HG03025 (cell line): ENCODE measurements at regions not wholly inside any gene's neighbourhood (a gene's known extent, or its start where the extent isn't known, plus 50 kb on each side); places are given as distances from the start of the nearest gene placed in this dataset.
"Not testable (repeated sequence)": the region's sequence is repeated elsewhere in the genome, so short reads cannot be mapped to it uniquely, and the experiment has no call there.

Experiments
- ATAC-seq: cut with Tn5 transposase; IDR thresholded peaks from one replicate; pipeline ENCODE4 v1.9.1; 2021; ENCODE audit warnings: mild to moderate bottlenecking, moderate library complexity; ENCODE audit not compliant: unreplicated experiment, low FRiP score

DNA sequence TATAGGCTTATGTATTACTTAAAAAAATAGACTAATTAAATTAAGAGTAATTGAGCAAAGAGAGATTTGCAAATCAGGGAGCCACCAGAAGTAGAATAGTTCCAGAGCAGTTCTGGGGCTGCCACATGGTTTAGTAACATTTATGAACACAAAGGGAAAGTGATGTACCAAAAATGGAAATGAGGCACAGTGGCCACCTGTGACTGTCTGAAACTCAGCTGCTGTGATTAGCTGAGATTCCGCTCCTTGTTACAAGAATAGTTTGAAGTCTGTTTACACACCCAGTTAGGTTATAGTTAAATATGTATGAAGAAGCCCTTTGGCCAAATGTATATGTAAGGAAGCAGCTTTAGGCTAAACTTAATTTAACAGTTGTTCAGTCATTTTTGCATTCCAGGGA lies 901.5 kb upstream of the CHORDC1 start:
- ATAC-seq: no peak

DNA sequence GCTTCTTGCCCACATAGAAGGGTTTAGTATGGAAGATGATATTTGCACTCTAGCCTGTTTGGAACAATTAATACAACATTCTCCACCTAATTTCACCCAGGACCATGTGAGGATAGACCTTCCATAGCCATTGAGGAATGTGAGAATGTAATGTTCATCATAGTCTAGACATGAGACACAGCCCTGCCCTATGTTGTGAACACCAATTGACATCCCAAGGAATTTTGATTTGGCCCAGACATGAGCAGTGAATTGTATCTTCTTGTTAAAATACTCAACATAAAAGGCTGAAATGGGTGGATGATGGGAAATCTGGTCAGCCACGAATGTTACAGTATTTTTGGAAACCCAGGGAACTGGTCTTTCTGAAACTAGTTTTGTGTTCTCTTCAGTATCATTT lies 892.3 kb upstream of the CHORDC1 start:
- no peak for ATAC-seq

DNA sequence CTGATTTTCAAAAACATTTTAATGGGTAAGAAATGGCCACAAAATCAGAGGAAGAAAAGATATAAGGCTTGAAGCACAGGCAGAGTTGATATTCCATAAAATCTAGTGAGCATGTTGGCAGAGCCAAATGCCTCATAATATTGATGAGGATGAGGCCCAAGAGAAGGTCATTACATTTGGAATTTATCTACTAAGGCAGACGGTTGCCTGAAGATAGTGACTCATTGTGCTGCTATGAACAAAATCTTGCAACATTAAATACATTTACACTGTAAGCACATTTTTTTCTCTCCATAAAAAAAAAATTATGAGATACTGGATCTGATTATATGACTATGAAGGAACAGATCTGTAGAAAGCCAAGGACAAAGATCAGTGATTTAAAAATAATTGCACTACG lies 881.4 kb upstream of the CHORDC1 start:
- no peak for ATAC-seq

DNA sequence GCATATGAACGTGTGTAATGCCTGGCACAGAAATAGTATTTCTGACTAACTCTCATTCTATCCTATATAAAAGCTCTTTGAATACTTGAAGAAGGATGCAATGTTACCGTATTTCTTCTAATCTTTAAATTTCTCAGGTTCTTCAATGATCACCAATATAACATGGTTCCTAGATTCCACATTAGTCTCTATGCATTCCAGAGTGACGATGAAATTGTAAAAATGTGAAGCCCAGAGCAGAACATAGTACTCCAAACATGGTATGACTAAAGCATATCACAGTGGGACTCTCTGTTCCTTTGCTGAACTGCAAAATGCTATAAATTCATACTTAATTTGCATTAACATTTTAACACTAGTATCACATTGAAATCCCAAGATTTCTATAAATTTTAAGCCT lies 877.6 kb upstream of the CHORDC1 start:
- ATAC-seq: no peak

DNA sequence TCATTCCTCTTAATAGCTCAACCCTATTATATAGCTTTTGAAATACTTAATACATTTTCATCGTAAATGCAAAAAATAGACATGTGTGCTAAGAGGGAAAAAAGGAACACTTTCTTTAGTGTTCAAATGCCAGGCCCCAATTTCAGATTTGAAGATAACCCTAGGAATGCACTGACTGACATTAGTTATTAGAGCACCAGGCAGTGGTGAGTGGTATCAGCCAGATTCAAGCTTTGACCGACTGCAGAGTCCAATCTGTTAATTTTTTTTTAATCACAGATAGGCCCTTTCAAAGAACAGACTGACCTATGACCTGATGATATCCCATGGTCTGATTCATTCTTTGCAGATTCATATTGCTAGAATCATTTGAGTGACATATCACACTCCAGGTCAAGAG lies 874.2 kb upstream of the CHORDC1 start:
- ATAC-seq: no peak

DNA sequence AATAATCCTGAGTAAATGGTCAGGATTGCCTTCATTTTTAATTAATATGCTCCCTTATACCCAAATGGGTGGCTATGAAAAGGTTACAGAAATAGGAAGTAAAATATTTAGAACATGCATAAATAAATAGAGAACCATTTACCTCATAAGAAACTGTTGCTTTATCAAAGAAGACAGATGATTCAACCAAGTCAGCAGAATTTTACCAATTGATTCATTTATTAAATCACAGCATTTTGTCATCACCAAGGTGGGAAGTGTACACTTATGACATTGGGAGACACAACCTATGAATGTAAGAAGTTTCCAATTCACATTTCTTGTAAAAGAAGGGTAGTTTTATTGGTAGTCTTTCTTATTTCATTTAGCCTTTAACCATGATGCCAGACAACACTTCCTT lies 870.3 kb upstream of the CHORDC1 start:
- no peak for ATAC-seq

DNA sequence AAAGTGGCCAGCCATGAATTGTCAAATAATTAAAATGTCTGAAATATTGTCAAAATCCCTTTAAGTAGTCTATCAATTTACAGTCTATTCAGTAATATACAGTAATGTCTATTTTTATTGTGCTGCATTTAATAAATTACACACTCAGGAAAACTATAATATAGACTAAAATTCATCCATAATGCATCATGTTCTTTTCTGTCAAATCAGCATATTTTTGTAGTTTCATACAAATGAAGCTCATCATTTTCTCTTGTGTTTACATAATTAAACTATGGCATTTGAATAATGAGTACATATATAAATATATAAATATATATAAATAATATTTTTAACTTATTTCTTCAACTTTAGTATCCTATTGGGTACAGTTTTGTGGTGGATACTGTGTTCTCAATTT lies 868.7 kb upstream of the CHORDC1 start:
- no peak for ATAC-seq

DNA sequence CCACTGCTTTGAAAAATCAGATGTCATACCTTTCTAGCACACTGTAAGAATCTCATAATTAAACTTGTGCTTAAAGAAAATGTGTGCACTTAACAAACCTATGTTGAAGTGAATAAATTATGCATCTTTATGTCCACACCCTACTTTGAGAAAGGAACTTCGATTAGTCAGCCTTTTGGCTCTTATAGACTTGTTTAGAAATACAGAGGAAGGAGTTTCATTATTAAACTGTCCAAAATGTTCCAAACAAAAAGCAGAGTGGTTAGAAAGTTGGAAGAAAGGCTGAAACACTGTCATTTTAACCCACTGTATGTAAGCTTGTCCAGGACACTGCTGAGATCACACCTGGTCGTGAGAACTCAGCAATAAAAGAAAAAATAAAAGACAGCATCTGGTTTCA lies 863.2 kb upstream of the CHORDC1 start:
- no peak for ATAC-seq

DNA sequence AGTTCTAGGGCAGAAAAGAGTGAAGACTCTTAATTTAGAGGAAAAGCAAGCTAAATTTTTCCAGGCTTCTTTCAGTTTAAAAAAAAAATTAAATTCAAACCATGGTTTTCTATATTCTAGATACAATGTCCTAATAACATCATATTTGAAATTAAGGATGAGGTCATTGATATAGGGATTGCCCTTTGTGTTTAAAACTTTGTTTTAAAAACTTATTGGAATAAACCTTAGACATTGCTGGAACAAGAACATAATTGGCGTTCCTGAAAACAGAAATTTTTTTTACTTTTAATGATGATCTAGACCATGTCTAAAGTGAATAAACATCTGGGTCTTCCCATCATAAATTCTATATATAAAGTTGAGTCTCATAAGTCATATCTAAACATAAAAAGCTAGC lies 859.4 kb upstream of the CHORDC1 start:
- ATAC-seq: no peak

DNA sequence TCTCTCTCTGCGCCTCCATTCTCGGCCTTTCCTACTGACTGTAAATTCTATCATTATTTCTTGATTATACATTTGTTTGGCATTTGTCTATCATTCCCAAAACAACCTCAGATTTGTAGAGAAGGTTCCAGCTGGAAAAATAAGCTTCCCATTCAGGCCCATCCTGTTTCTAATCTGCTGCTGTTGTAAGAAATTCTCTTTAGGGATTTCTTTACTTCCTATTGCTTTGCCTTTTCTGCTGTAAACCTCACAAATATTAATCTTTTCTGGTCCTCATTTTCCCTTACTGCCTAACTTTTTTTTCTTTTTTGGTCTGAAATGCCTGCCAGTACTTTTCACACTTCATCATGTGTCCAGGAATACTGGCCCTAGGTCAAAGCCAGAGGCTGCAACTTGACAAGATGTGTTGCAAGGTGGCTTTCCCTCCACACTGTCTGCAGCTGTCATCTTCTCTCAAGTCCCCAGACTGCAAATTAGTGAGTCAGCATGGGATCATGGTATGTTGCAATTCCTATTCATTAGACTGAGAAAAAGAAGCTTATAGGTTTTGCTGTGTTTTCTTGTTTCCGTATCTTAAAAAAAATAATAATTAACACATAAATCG lies 858.7 kb upstream of the CHORDC1 start:
- ATAC-seq: no peak

DNA sequence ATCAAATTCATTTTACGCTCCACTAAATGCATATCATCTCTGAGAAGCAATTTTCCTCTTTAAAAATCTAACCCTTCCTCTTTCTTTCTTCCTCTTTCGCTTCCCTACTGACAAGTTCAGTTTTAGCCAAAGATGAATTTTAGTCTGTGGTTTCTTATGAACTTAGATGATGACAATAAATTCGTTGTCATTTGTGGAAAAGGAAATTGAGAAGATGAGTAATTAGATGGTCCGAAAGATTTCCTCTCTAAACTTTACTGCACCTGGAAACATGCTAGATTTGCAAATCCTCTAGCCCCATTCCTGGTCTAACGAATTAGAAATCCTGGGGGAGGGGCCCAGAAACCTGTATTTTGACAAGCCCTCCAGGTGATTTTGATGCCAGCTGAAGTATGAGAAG lies 855.4 kb upstream of the CHORDC1 start:
- no peak for ATAC-seq

DNA sequence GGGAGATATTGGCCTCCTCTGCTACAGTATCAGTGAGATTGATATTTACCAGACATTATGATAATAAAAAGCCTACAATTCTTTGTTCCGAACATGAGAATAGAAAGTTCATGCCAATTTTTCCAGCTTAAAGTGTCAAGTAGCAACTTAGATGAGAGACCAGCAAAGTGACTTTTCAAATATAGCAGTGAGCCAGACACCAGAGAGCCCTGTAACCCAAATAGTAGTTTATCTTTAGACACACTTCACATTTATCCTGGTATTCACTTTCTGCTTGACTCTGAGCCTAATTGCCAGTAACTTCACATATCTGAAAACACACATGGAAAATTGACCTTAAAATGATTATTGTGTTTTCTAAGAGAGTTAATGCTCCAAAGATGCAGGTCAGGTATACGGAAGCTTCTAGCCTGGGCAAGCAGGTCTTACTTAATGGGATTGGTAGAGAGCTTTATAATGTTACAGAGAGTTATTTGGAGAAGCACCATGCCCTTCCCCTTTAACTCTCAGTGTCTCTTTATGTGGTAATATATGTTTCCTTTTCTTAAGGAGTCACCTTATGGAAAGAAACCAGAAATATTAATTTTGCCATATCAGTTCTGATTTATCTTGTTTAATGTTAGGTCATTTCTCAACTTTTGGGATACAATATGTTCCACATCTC lies 852.3 kb upstream of the CHORDC1 start:
- no peak for ATAC-seq

DNA sequence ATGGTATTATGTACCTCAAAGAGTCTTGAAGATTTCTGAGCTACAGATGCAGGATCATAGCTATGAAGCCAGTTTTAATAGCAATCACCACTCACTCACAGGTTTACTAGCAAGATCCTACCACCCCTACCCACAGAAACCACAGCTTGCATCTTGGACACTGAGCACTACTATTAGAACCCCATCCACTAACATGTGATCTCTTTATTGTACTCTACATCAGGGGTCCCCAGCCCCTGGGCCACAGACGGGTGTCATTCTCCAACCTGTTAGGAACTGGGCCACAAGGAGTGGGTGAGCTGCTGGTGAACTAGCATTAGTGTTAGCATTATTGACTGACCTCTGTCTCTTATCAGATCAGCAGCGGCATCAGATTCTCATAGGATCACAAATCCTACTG lies 844.8 kb upstream of the CHORDC1 start:
- ATAC-seq: no peak

DNA sequence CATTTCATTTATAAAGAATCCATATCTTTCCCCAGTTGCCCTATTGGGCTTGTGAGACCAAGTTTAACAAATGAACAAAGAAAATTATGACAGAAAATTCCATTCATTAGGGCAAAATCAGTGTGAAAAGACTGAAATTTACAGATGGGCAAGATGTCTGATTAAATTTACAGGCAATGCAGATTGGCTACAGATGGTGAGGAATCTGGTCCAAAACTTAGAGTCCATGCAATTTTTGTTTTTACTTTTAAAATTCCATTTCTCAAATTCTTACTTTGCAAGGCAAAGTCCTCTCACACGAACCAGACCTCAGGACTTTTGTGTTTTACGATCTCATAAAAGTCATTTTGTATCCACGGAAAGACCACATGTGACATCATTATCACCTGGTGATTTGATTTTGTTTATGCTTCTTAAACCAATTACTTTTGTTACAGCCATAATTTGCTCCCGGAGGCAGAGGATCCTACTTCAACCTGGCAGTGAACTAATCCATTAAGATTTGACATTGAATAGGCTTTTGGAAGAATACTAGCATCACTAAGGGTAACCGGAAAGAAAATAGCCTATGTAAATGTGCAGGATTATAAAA lies 843.7 kb upstream of the CHORDC1 start:
- no peak for ATAC-seq

DNA sequence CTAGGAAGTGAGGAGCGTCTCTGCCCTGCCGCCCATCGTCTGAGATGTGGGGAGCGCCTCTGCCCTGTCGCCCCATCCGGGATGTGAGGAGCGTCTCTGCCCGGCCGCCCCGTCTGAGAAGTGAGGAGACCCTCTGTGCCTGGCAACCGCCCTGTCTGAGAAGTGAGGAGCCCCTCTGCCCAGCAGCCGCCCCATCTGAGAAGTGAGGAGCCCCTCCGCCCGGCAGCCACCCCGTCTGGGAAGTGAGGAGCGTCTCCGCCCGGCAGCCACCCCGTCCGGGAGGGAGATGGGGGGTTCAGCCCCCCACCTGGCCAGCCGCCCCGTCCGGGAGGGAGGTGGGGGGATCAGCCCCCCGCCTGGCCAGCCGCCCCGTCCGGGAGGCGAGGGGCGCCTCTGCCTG lies 840.5 kb upstream of the CHORDC1 start:
- ATAC-seq: not testable (repeated sequence)

DNA sequence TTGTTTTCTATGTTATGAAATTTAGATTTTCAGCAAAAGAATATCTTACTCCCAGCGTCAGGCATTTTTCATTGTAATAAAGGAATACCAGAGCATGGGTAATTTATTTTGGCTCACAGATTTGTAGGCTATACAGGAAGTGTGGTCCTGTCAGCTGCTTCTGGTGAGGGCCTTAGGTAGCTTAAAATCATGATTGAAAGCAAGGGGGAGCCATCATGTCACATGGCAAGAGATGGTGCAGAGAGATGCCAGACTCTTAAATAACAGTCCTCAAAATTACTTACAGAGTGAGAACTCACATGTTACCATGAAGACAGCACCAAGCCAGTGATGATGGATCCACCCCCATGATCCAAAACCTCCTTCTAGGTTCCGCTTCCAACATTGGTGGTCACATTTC lies 825.0 kb upstream of the CHORDC1 start:
- ATAC-seq: no peak

DNA sequence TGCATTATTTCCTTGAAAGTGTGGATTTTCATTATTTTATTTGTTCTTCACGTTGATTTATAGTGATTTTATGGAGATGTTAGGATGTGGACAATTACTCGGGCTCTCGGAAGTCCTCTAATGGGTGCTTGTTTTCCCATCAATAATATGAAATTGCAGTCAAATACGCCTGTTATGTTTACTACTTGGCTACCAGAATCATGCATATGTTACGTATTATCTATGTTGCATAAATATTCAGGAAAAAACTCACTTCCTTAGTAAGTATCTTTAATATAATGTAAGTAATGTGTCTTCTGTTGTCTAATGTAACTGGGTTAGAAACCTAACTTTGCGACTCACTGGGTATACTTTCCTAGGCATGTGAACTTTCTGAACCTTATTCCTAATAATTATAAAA lies 823.4 kb upstream of the CHORDC1 start:
- ATAC-seq: no peak

DNA sequence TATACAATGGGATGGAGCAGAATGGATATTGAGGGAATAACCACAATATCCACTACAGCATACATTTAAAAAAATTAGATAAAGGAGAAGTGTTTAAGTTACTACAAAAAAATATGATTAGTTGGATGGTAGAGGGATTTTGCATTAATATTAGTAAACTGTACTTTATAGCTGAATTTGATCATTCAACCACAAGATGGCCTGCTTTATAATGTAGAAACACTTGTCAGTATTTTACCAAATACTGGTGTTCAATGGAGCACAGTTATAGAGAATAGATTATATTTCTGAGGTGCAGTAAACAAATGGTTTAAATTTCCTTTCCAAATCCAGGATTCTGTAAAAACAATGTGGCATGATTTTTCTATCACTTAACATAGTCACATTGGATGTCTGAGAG lies 818.8 kb upstream of the CHORDC1 start:
- no peak for ATAC-seq

DNA sequence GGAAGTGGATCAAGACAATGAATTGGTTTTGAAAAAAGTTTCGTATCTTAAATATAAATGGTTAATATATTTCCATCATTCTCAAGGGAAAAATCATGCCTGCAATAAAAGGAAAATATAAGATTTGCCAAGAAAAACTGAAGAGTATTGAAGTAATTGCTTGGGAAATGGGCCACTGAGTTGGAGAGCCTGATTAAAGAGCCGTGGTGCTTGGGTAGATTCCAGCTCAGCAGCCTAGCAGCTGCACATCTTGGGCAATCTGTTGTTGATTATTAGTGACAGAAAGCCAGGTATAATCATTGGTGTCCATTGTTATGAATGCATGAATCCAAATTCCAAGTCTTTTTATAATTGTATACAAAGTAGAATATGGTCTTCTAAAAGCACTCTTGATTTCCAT lies 800.9 kb upstream of the CHORDC1 start:
- no peak for ATAC-seq

DNA sequence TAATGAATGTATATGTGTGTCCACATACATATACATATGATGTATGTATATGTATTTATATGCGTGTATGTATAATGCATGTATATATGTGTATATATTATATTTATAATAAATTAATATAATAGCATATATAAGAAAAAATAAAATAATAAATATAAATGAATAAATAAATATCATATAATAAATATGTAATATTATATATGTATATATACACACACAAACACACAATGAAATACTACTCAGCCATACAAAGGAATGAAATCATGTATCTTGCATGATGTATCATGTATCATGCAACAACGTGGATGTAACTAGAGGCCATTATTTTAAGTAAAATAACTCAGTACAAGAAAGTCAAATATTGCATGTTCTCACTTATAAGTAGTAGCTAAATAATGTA lies 788.7 kb upstream of the CHORDC1 start:
- ATAC-seq: no peak

DNA sequence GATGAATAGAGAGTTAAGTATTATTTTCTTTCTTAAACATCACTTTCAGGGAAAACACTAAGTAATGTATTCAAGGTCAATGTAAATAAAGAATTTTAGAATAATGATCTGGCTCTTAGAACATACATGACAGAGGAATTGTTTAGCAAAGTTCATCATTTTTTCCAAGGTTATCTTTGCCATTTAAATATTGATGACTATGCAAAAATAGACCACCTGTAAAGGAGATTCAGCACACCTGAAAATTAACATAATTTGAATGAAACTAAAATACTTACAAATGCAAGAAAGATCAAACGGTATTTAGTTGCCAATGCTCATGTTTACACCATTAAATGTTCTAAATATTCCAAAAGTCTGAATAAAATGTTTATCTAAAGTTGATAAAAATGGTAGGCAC lies 782.6 kb upstream of the CHORDC1 start:
- ATAC-seq: no peak

DNA sequence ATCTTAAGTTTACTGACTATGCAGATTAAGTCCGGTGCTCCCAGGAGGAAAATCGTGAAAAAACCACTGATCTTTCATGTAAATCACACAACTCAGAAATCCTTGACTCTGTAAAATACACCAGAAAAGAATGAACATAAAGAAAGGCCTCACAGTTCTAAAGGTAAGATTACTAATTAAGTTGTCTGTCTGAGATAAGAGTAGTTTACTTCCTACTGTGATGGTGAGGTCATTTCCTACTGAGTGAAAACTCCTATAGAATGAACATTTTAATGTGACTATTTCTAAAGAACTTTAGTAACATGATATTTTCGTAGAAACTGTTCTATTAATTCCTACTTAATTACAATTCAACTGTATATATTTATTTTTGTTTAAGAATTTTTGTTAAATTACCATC lies 774.4 kb upstream of the CHORDC1 start:
- no peak for ATAC-seq
